Right ventricle myocardium superior (tissue), 1 donor: ENCODE measurements at regions not wholly inside any gene's neighbourhood (a gene's known extent, or its start where the extent isn't known, plus 50 kb on each side); places are given as distances from the start of the nearest gene placed in this dataset.

Source experiments
- ATAC-seq: fragments of 200-7000 bp; cut with Tn5 transposase; one replicate; pipeline ENCODE4 v1.9.1; 2020; ENCODE audit warnings: mild to moderate bottlenecking; ENCODE audit not compliant: poor library complexity
- DNase-seq: peaks from one replicate; pipeline ENCODE4 v3.0.0-alpha.2; 2020
- intact Hi-C: fragments of 100-400 bp; cut with DNase I; formaldehyde crosslinking; loops from one replicate; pipeline ENCODE4 v1.11.2; 2022
- donor health status: DM: no; HTN: yes; CAD: no; lungs with severe emphysema.

DNA sequence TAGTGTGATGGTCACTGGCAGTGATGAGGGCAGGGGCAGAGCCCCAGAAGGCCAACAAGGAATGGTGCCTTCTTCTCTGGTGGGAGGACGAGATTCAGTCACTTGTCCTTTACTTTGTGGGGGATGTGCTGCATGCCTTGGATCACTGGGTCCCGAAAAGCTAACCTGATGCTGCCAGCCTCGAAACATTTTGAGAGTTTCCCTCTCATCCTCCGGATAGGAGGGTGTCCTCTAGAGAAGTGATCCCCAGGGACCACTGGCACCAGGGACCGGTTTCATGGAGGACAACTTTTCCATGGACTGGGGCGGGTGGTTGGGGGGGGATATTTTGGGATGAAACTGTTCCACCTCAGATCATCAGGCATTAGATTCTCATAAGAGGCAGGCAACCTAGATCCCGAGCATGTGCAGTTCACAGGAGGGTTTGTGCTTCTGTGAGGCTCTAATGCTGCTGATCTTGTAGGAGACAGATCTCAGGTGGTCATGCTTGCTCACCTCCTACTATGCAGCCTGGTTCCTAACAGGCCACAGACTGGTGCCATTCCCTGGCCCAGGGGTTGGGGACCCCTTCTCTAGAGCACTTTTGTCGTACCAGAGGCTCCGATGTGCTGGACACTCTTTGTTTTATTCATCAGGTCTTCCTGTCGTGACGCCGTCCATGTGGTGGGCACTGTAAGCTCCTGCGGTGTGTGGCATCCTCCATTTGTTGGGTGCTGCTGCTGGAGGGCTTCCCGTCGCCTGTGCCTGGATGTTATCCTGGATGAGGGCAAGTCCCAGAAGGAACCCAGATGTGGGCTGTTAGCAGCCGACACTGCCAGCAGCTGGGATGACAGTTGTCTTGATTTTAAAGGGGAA, 68.5 kb upstream of the HDAC4 start:
- DNase-seq, result no peak
- ATAC-seq, result no peak

GRCh38 chr2:239468491-239469105, 67.8 kb upstream of the HDAC4 start:
- no peak for DNase-seq
- no peak for ATAC-seq
- intact Hi-C loops, result no loop called here

More for the DNA sequence above, 68.5 kb upstream of the HDAC4 start:
- intact Hi-C loops, result no loop called here

DNA sequence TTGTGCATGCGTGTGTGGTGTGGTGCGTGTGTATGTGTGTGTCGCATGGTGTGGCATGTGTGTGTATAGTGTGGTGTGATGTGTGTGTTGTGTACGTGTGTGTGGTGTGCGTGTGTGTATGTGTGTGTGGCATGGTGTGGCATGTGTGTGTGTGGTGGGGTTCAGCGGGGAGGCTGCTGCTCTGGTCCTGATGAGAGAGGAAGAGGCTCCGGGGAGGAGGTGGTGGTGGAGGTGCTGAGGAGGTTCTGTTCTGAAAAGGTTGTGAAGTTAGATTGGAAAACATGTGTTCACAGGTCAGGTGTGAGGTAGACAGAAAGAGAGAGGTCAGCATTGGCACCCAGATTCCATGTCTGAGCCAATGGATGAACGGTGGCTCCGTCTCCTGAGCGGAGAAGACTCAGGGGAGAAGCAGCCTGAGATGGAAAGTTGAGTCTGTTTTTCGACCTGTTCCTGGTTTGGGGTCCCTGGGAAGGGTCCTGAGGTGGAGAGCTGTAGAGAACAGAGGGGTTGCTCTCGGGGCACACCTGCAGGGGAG, 67.2 kb upstream of the HDAC4 start:
- intact Hi-C loops, result no loop called here
- DNase-seq, result no peak
- no peak for ATAC-seq

DNA sequence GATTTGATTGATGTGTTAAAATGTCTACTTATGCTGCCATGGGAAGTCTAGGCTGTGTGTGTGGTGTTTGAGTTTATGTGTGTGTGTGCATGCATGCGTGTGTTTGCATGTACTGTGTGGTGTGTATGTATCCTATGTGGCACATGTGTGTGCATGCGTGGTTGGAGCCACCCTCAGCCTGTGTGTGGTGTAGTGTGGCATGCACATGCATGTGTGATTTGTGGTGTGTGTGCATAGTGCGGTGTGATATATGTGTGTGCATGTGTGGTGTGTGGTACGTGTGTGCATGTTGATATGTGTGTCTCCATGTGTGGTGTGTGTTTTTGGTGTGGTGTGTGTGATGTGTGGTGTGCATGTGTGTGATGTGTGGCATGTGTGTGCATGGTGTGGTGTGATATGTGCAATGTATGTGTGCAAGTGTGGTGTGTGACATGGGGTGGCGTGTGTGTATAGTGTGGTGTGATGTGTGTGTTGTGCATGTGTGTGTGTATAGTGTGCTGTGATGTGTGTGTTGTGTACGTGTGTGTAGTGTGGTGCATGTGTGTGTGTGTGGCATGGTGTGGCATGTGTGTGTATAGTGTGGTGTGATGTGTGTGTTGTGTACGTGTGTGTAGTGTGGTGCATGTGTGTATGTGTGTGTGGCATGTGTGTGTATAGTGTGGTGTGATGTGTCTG, 66.6 kb upstream of the HDAC4 start:
- intact Hi-C loops, result no loop called here
- no peak for DNase-seq
- ATAC-seq, result no peak

- DNase-seq, result no peak
- no peak for ATAC-seq
- intact Hi-C loops, result no loop called here
Observed at GRCh38 chr2:239466755-239467271, 66.0 kb upstream of the HDAC4 start.

DNA sequence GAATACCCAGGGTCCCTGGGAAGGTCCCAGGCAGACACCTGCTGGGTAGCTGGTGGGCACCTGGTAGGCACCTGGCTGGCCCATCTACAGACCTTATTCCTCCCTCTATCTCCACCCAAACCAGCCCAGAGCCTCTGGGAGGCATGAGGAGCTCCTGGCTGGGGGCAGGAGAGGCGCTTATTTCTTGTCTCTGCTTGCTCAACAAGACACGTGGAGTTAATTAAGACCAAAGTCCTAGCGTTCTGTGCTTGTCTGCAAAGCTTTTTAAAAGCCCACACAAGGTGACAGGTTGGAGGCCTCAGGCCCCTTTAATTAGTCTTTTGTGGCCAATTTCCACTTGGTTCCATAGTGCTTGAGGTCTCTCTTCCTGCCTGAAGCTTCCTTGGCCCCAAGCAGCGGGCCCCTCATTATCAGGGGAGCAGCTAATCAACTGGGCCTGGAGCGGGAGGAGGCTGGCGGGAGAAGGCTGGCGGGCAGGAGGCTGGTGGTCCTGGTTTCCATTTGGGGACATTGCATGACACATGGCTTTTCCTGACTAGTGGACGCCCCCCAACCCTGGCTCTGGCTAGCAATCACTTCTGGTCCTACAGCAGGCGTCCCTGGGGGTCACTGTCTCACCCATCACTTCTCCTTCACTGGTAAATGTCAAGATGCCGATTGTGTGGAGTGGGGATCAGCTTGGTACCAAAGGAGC, 65.4 kb upstream of the HDAC4 start:
- DNase-seq, result no peak
- intact Hi-C loops, result no loop called here
- no peak for ATAC-seq

DNA sequence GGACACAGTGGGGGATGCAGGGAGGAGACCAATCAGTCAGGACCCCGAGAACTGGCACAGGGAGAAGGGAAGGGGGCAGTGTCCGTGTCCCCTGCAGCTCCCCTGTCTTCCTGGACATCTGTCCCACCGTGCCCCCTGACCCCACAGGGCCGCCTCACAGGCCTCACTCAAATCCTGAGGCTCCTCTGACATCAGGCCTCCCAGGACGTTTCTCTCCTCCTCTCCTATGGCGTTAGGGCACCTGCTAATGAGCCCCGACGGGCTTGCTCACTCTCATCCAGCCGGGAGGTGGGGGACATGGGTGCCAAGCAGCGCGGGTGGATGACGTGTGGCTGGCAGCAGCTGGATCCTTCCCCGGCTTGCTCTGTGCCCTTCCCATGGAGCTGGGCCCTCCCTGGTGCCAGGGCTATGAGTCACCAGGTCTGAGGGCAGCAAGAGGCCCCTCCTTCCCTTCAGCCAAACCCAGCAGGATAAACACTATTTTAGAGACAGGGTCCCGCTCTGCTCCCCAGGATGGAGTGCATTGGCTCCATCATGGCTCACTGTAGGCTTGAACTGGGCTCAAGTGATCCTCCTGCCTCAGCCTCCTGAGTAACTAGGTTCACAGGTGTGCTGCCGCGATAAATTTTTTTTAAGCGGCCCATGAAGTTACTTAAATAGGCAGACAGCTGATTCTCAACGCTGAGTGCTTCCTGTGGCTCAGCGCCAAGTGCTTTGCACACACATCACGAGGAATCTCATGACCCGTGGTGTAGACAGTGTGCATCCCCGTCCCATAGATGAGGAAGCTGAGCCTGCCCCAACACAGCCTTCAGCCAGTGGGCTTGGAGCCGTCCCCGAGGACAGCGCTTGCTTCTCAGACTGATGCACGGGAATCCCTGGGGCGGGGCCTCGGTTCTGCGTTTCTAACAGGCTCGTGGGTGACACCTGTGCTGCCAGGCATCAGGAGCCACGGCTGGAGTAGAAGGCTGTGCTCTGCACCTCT, 64.5 kb upstream of the HDAC4 start:
- DNase-seq (peak; percentile 85), ATAC-seq (peak; percentile 69)
- intact Hi-C loops, result no loop called here

DNA sequence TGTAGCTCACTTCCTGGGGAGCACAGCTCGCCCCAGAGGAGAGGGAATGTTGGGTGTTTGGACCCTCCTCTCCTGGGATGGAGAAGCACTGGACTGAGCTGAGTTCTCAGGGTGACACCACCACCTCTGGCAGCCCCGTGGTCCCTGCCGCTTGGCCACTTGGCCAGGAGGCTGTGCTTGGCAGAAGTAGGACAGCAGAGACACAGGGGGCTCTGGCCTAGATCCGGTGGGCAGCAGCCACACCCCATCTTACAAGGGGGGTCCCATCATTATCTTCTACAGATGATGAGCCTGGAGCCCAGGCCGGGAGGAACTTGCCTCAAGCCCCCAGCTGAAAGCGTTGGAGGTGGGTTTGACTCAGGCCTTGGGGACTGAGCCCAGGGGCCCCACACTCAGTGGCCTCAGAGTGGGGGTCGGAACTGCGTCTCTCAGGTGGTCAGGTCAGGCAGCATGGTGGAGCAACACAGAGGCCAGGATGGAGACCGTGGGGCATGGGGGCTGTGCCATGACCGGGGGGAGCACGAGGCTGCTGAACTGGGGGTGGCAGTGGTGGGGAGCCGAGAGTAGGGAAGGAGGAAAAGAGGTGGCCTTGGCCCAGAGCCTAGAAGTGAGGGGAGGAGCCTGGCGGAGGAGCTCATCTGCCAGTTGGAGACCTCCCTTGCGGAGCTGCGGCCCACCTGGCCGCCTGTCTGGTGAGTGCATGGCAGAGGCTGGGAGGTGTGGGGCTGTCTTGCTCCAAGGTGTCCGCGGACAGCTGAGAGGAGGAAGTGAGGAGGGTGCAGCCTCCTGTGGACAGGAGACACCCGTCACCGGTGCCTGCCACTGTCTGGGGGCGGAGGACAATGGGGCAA, 63.6 kb upstream of the HDAC4 start:
- ATAC-seq, result no peak
- intact Hi-C loops, result no loop called here
- no peak for DNase-seq

GRCh38 chr2:239463541-239464165, 62.8 kb upstream of the HDAC4 start:
- ATAC-seq (peak; percentile 63), DNase-seq (no peak)
- intact Hi-C loops, result no loop called here

DNA sequence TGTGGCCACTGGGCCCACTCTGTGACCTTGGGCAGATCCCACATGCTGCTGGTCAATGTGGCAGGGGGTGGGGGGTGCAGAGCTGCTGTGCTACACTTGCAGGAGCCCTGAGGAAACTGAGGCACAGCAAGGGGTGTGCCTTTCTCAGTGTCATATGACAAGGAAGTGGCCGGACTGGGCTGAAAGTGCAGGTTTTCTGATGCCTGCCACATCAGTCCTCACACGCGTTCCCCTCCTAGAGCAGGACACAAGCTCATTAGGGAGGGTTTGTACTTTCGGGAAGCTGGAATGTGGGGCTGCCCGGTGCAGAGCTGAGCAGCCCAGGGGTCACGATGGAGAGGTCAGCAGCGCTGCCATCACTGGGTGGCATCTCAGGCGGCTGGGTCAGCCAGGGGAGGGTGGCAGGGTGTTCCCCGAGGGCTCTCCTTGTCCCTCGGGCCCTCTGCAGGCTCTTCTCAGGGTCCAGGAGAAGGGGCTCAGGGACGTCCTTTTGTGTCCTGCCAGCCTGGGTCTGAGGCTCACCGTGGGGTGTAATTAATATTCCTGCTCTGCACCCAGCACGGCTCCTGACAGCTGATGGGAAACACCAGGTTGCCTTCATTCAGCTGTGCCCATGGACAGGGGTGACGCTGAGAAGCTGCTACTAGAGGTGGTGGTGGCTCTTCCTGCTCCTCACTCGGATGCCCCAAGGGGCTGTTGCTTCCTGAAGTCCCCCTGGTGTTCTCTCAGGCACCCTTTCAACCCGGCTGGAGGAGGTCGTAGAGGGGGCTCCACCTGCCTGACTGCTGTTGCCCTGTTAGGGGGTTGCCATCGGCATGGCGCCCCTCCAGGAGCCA, 62.1 kb upstream of the HDAC4 start:
- DNase-seq (no peak), ATAC-seq (peak; percentile 10)
- intact Hi-C loops, result no loop called here

DNA sequence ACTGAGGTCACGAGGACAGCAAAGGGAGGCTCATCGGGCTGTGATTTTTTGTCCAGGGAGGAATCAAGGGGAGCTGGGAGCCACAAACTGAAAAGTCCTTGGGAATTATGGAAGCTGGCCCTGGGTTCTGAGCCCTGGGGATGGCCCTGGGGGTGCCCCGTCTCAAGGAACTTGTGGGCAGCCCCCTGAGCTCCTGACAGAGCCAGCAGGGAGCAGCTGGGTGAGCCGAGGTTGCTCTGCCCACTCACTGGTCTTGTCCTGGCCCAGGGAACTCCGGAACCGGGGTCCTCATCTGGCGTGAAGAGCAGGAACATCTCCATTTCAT, 61.3 kb upstream of the HDAC4 start:
- intact Hi-C loops, result no loop called here
- DNase-seq, result no peak
- ATAC-seq, result no peak

DNA sequence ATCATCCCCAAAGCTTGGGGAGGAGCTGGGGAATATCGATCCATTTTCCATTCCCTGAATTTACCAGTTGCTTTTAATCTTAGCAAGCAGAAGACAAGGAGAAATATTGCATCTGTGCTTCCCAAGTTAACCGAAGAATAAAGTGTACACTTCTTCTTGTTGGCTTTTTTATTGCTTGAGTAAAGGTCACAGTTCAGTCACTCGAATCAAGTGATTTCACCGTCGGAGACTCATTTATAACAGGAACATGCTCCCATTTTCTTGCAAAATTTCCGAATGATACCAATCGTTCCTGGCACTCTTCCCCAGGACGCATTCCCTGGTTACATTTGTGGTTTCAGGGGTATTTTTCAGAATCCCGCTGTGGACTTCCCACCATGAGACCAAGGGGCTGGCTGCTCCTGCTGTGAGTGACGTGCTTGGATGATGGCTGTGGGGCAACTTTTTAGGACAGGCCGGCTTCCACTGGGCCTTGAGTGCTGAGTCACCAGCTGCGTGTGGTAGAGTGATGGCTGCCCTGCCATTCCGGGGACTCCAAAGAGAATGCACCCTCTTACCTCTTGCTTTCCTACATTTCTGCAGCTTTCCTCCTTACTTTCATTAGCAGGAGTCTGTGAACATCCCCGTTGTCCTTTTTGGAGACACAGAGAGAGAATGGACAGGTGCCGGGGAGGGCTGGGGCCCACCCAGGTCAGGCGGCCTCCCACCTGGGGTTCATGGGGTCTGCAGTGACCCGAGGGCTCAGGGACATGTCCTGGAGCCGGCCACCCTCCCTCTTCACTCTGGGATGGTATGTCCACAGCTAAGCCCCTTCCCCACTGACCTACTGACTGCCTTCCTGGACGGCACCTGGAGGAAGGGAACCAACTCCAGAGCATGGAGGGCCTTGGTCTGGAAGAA, 60.7 kb upstream of the HDAC4 start:
- DNase-seq (no peak), ATAC-seq (no peak)
- intact Hi-C loops, result no loop called here

GRCh38 chr2:239460780-239461179, 60.0 kb upstream of the HDAC4 start:
- intact Hi-C loops, result no loop called here
- ATAC-seq, result no peak
- DNase-seq, result no peak

DNA sequence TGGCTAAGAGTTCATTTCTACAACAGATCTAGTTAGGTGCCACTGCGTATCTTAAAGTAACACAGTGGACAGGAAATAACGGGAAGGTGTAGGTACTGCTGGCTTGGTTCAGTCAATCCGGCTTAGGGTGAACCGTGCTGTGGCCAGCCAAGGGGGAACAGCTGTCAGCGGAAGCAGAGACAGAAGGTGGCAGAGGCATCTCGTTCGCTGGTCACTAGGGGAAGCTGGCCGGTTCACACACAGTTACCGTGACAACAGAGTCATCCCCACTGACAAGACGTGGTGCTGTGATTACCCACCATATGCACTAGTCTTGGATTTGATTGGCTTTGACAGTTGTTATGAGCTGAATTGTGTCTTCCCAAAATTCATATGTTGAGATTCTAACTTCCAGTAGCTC, 58.8 kb upstream of the HDAC4 start:
- ATAC-seq (no peak), DNase-seq (no peak)

DNA sequence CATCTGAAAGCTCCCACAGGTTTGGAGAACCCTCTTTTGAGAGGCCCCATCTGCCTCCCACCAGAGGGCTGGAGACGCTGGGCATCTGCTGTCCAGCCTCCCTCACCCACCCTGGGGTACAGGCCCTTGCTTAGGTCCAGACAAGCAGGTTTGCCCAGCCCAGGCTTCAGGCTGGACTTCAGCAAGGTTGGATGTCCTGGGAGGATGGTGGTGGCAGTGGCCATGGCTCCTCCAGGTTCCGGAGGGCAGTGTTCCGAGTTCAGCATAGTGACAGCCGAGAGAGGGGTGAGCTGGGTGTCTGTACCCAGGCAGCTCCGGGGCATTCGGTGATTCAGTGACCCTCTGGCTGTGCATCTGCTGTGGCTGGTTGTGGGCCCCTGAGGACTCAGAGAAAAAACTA, 58.2 kb upstream of the HDAC4 start:
- ATAC-seq, result no peak
- DNase-seq, result no peak
- intact Hi-C loops, result no loop called here

More for the DNA sequence above, 58.8 kb upstream of the HDAC4 start:
- intact Hi-C loops, result no loop called here
